ENCODE measurements at regions not wholly inside any gene's neighbourhood (a gene's known extent, or its start where the extent isn't known, plus 50 kb on each side); places are given as distances from the start of the nearest gene placed in this dataset.

DNA sequence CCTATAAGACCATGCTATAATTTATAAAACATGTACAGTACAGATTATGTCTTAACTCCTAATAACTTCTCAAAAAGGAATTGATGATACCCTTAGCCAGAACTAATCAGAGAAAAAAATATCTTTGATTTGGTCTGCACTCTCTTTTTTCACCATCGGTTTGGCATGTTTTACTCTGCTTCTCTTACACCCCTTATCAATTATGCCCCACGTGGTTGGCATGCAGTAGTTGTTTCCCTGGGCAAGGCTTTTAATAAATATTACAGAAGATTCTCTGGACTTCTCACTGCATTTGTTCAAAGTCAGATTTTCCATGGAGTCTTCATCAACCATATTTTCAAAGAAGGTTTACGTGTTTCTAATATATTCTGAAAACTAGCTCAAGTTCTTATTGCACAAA, 167.4 kb upstream of the LRIG3 start:
- H3K36me3 ChIP-seq (replicated peaks in 1 of 2; ENCODE audit: control insufficient read depth in 1 of 2, insufficient read depth in 2 of 2, low read length in 2 of 2): no peaks in the 10 kb centered on the region
- ATAC-seq (no peak), DNase-seq (ENCODE audit: low spot score) (no peak), FAIRE-seq (no peak)
- H3K4me2 ChIP-seq (ENCODE audit: low read depth, low read length): no peak overlapping the region
- H3K4me3 ChIP-seq (replicated peaks in 1 of 3; ENCODE audit: insufficient read depth in 1 of 3, low read depth in 2 of 3, low read length in 3 of 3): no peak overlapping the region
- H3K27ac ChIP-seq (ENCODE audit: extremely low read length, insufficient read depth, low read length): no peak overlapping the region
- ChIA-PET CTCF (ENCODE audit: low intra/inter-chr PET ratio, low total read pairs) (no interaction called here), POLR2A (no interaction called here)
- H3K79me2 ChIP-seq (ENCODE audit: insufficient read depth, low read length): no peaks in the 10 kb centered on the region
- 0% methylated on average over 3 of the region's 3 CpGs for WGBS (ENCODE audit: low lambda C conversion rate)
- in situ Hi-C loops (cut with HindIII; ENCODE audit: extremely low pct_ligation_motif_present, low pct_unique_long_range_greater_than_20kb) (no loop called here), intact Hi-C loops (cut with micrococcal nuclease; ENCODE audit: unreplicated experiment) (loop anchor here (1.0 kb wide), 1 partner anchor 547 kb away; no protein-coding TSS in a partner anchor)
- no peaks in the 10 kb centered on the region for H4K20me1 ChIP-seq (ENCODE audit: insufficient read depth, low read length)
- H3K9me3 ChIP-seq (ENCODE audit: low read length): no peaks in the 10 kb centered on the region
- H3K27me3 ChIP-seq (ENCODE audit: control insufficient read depth in 1 of 2, insufficient read depth in 2 of 2, low read length in 2 of 2): no peaks in the 10 kb centered on the region
- no peak overlapping the region for H2AFZ ChIP-seq (ENCODE audit: low read length)
- no peaks in the 10 kb centered on the region for H3K4me1 ChIP-seq (ENCODE audit: insufficient read depth, low read length)
- H3K9ac ChIP-seq (ENCODE audit: insufficient read depth, low read depth, low read length): no peak overlapping the region
- no TSS peak for BruUV-seq (replicated peaks)
- no peak for TF ChIP-seq CENPX (CRISPR knock-in tag; IDR thresholded peaks at IDR 0.05)
- no peak for TF ChIP-seq ZNF207 (IDR thresholded peaks at IDR 0.05; ENCODE audit: borderline replicate concordance)
- TF ChIP-seq, protein P1, sequence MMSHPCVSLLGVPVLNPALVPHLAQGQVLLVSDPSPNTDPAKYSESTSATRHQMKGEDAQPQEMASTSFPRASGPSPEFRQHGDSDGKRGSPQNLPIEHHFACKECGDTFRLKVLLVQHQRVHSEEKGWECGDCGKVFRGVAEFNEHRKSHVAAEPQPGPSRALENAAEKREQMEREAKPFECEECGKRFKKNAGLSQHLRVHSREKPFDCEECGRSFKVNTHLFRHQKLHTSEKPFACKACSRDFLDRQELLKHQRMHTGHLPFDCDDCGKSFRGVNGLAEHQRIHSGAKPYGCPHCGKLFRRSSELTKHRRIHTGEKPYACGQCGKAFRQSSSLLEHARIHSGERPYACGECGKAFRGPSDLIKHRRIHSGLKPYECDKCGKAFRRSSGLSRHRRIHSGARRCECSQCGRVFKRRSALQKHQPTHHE (CRISPR knock-in tag; IDR thresholded peaks at IDR 0.05; ENCODE audit: borderline replicate concordance): no peak
- TF ChIP-seq NCOR1 (IDR thresholded peaks at IDR 0.05; ENCODE audit: borderline replicate concordance, low read length): no peak
- TF ChIP-seq ARNT (IDR thresholded peaks at IDR 0.05): no peak
- TF ChIP-seq, protein P2, sequence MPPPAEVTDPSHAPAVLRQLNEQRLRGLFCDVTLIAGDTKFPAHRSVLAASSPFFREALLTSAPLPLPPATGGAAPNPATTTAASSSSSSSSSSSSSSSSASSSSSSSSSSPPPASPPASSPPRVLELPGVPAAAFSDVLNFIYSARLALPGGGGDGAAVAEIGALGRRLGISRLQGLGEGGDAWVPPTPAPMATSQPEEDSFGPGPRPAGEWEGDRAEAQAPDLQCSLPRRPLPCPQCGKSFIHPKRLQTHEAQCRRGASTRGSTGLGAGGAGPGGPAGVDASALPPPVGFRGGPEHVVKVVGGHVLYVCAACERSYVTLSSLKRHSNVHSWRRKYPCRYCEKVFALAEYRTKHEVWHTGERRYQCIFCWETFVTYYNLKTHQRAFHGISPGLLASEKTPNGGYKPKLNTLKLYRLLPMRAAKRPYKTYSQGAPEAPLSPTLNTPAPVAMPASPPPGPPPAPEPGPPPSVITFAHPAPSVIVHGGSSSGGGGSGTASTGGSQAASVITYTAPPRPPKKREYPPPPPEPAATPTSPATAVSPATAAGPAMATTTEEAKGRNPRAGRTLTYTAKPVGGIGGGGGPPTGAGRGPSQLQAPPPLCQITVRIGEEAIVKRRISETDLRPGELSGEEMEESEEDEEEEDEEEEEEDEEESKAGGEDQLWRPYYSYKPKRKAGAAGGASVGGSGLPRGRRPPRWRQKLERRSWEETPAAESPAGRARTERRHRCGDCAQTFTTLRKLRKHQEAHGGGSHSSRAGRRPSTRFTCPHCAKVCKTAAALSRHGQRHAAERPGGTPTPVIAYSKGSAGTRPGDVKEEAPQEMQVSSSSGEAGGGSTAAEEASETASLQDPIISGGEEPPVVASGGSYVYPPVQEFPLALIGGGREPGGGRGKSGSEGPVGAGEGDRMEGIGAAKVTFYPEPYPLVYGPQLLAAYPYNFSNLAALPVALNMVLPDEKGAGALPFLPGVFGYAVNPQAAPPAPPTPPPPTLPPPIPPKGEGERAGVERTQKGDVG (CRISPR knock-in tag; IDR thresholded peaks at IDR 0.05; ENCODE audit: borderline replicate concordance): no peak
- TF ChIP-seq ISL2 (CRISPR knock-in tag; IDR thresholded peaks at IDR 0.05): no peak
- TF ChIP-seq, protein P3, sequence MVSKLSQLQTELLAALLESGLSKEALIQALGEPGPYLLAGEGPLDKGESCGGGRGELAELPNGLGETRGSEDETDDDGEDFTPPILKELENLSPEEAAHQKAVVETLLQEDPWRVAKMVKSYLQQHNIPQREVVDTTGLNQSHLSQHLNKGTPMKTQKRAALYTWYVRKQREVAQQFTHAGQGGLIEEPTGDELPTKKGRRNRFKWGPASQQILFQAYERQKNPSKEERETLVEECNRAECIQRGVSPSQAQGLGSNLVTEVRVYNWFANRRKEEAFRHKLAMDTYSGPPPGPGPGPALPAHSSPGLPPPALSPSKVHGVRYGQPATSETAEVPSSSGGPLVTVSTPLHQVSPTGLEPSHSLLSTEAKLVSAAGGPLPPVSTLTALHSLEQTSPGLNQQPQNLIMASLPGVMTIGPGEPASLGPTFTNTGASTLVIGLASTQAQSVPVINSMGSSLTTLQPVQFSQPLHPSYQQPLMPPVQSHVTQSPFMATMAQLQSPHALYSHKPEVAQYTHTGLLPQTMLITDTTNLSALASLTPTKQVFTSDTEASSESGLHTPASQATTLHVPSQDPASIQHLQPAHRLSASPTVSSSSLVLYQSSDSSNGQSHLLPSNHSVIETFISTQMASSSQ (IDR thresholded peaks at IDR 0.05; ENCODE audit: low read depth): no peak
- TF ChIP-seq, protein P3 (CRISPR knock-in tag; IDR thresholded peaks at IDR 0.05; ENCODE audit: borderline replicate concordance): no peak
- TF ChIP-seq ZNF329 (CRISPR knock-in tag; IDR thresholded peaks at IDR 0.05; ENCODE audit: low read depth): no peak
- TF ChIP-seq, protein P4, sequence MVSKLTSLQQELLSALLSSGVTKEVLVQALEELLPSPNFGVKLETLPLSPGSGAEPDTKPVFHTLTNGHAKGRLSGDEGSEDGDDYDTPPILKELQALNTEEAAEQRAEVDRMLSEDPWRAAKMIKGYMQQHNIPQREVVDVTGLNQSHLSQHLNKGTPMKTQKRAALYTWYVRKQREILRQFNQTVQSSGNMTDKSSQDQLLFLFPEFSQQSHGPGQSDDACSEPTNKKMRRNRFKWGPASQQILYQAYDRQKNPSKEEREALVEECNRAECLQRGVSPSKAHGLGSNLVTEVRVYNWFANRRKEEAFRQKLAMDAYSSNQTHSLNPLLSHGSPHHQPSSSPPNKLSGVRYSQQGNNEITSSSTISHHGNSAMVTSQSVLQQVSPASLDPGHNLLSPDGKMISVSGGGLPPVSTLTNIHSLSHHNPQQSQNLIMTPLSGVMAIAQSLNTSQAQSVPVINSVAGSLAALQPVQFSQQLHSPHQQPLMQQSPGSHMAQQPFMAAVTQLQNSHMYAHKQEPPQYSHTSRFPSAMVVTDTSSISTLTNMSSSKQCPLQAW (CRISPR knock-in tag; IDR thresholded peaks at IDR 0.05): no peak
- TF ChIP-seq MEF2D (CRISPR knock-in tag; IDR thresholded peaks at IDR 0.05): no peak
- no peak for TF ChIP-seq ZSCAN22 (CRISPR knock-in tag; IDR thresholded peaks at IDR 0.05)
- TF ChIP-seq MED1 (CRISPR knock-in tag; IDR thresholded peaks at IDR 0.05): no peak

Data from HepG2 (cell line).